Common myeloid progenitor, CD34-positive (primary cell): ENCODE measurements at regions not wholly inside any gene's neighbourhood (a gene's known extent, or its start where the extent isn't known, plus 50 kb on each side); places are given as distances from the start of the nearest gene placed in this dataset.

Source experiments
- CTCF ChIA-PET: fragments of 350-600 bp; sonication (Branson Sonifier 250); formaldehyde crosslinking; loops from one replicate; lab custom pipeline; 2021; ENCODE audit warnings: antibody characterized with exemption; lab: Charles Lee
- POLR2A ChIA-PET: fragments of 350-600 bp; sonication (Branson Sonifier 250); formaldehyde crosslinking; loops from one replicate; lab custom pipeline; 2021; ENCODE audit warnings: antibody characterized with exemption; lab: Charles Lee
- DNase-seq, 3 donors: peaks; one replicate each; pipeline versions ENCODE4 v3.0.0 to v3.0.0-alpha.2; 2013
- H3K27ac ChIP-seq, 2 experiments: 1 replicate in 1 of 2; 2 replicates in 1 of 2; pipeline ENCODE4 v1.7.0; 2013; ENCODE audit warnings: inconsistent platforms in 2 of 2, low read length in 2 of 2, mild to moderate bottlenecking in 2 of 2, low read depth in 1 of 2, moderate library complexity in 1 of 2; ENCODE audit not compliant: severe bottlenecking in 2 of 2, insufficient read depth in 1 of 2, poor library complexity in 1 of 2
- H3K27me3 ChIP-seq, 5 experiments: replicated peaks in 2 of 5; 1 replicate in 3 of 5; 2 replicates in 2 of 5; pipeline versions ENCODE4 v1.6.1 to v1.7.0; 2013; ENCODE audit warnings: low read length in 4 of 5, mild to moderate bottlenecking in 2 of 5, moderate library complexity in 2 of 5, inconsistent platforms in 1 of 5; ENCODE audit not compliant: insufficient read depth in 5 of 5, control insufficient read depth in 4 of 5
- H3K36me3 ChIP-seq, 4 experiments: 1 replicate in 2 of 4; 2 replicates in 2 of 4; pipeline versions ENCODE4 v1.6.1 to v1.7.0; 2013; ENCODE audit warnings: low read length in 3 of 4, control low read depth in 1 of 4, mild to moderate bottlenecking in 1 of 4; ENCODE audit not compliant: control insufficient read depth in 4 of 4, insufficient read depth in 4 of 4
- H3K4me1 ChIP-seq, 4 experiments: 1 replicate in 3 of 4; 2 replicates in 1 of 4; pipeline versions ENCODE4 v1.6.1 to v1.7.1; 2013; ENCODE audit warnings: low read length in 3 of 4, mild to moderate bottlenecking in 3 of 4, control low read depth in 1 of 4, inconsistent platforms in 1 of 4, moderate library complexity in 1 of 4; ENCODE audit not compliant: control insufficient read depth in 4 of 4, insufficient read depth in 4 of 4; ENCODE audit errors: control extremely low read depth in 1 of 4
- H3K4me3 ChIP-seq, 7 experiments: 1 replicate in 4 of 7; 2 replicates in 3 of 7; pipeline versions ENCODE4 v1.5.1 to v1.7.0; 2013; ENCODE audit warnings: mild to moderate bottlenecking in 7 of 7, low read length in 6 of 7, moderate library complexity in 6 of 7, inconsistent platforms in 2 of 7, low read depth in 2 of 7, control low read depth in 1 of 7; ENCODE audit not compliant: insufficient read depth in 4 of 7, control insufficient read depth in 1 of 7; ENCODE audit errors: extremely low read depth in 1 of 7
- H3K9me3 ChIP-seq, 5 experiments: 1 replicate in 4 of 5; 2 replicates in 1 of 5; pipeline versions ENCODE4 v1.6.1 to v1.7.1; 2013; ENCODE audit warnings: low read length in 4 of 5, mild to moderate bottlenecking in 2 of 5, inconsistent platforms in 1 of 5, low read depth in 1 of 5, moderate library complexity in 1 of 5; ENCODE audit not compliant: control insufficient read depth in 4 of 5, insufficient read depth in 2 of 5; ENCODE audit errors: control extremely low read depth in 1 of 5
- WGBS: methylation state at CpG from one replicate; pipeline ENCODE4 v1.1.5; 2013; ENCODE audit not compliant: insufficient coverage; 5-methylcytosine and 5-hydroxymethylcytosine counted together

GRCh38 chr13:104002216-104002615 lies 936.0 kb upstream of the SLC10A2 start:
- no CpG with 5 or more reads among the region's 1 CpG for WGBS
- H3K4me3 ChIP-seq = no peak overlapping the region
- CTCF ChIA-PET = no interaction called here
- POLR2A ChIA-PET = no interaction called here
- no peak for DNase-seq
- H3K4me1 ChIP-seq = no peaks in the 10 kb centered on the region
- no peaks in the 10 kb centered on the region for H3K36me3 ChIP-seq
- no peak overlapping the region for H3K27ac ChIP-seq
- no peaks in the 10 kb centered on the region for H3K27me3 ChIP-seq
- no peaks in the 10 kb centered on the region for H3K9me3 ChIP-seq

GRCh38 chr13:104001766-104002165 lies 935.5 kb upstream of the SLC10A2 start:
- ChIA-PET CTCF (no interaction called here), POLR2A (no interaction called here)
- Histone ChIP-seq H3K4me1 (no peaks in the 10 kb centered on the region), H3K9me3 (no peaks in the 10 kb centered on the region), H3K36me3 (no peaks in the 10 kb centered on the region), H3K27me3 (no peaks in the 10 kb centered on the region), H3K4me3 (no peak overlapping the region), H3K27ac (no peak overlapping the region)
- DNase-seq = no peak
- WGBS = 100% methylated on average over 3 of the region's 3 CpGs

- POLR2A ChIA-PET = no interaction called here
- no peaks in the 10 kb centered on the region for H3K36me3 ChIP-seq
- DNase-seq = no peak
Measured at GRCh38 chr13:103996733-103997132, 930.5 kb upstream of the SLC10A2 start.

GRCh38 chr13:103983948-103984347 lies 917.7 kb upstream of the SLC10A2 start:
- no CpG with 5 or more reads among the region's 3 CpGs for WGBS
- Histone ChIP-seq H3K4me1 (no peaks in the 10 kb centered on the region), H3K36me3 (no peaks in the 10 kb centered on the region), H3K27ac (no peak overlapping the region), H3K9me3 (no peaks in the 10 kb centered on the region), H3K4me3 (no peak overlapping the region), H3K27me3 (no peaks in the 10 kb centered on the region)
- DNase-seq = no peak
- POLR2A ChIA-PET = no interaction called here
- CTCF ChIA-PET = no interaction called here

More at GRCh38 chr13:103996733-103997132, 930.5 kb upstream of the SLC10A2 start:
- no peak overlapping the region for H3K4me3 ChIP-seq
- no peaks in the 10 kb centered on the region for H3K27me3 ChIP-seq
- CTCF ChIA-PET = no interaction called here
- no peaks in the 10 kb centered on the region for H3K4me1 ChIP-seq
- no peak overlapping the region for H3K27ac ChIP-seq
- no peaks in the 10 kb centered on the region for H3K9me3 ChIP-seq
- no CpG with 5 or more reads among the region's 4 CpGs for WGBS

DNA sequence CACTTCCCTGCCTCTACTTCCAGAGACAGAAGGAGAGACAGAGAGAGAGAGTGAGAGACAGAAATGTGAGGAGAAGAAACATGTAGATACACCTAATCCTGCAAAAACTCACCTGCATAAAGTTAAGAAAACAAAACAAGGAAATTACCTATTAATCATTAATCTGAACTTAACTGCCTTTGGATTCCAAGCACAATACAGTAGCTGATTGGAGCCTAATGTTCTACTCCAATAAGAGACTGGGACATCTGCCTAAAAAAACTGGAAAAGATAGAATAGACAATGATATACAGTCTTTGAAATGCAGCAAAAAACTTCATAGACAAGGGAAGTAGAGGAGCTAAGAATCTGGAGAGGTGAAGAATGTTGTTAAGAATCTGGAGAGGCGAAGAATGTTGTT lies 910.2 kb upstream of the SLC10A2 start:
- H3K36me3 ChIP-seq = no peaks in the 10 kb centered on the region
- CTCF ChIA-PET = no interaction called here
- H3K4me3 ChIP-seq = no peak overlapping the region
- WGBS = 100% methylated on average over 1 of the region's 1 CpG
- H3K27me3 ChIP-seq = no peaks in the 10 kb centered on the region
- no peaks in the 10 kb centered on the region for H3K9me3 ChIP-seq
- H3K27ac ChIP-seq = no peak overlapping the region
- no peaks in the 10 kb centered on the region for H3K4me1 ChIP-seq
- POLR2A ChIA-PET = no interaction called here
- no peak for DNase-seq

DNA sequence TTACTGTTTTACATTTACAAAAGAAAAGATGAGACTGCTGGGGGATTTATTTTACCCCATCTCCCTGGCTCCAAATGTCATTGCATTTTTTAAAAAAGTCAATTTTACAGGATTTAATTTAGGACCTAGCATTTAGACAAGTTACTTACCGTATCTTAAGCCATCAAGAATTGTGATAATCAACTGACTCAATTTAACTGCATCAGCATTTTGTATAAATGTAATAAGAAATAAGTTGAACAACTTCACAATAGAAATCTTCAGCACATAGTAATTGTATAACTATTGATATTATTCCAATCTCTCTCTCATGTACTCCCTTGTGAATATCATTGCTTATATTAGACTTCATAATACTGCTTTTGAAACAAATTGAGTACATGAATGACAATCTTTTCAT lies 907.5 kb upstream of the SLC10A2 start:
- POLR2A ChIA-PET = no interaction called here
- no peaks in the 10 kb centered on the region for H3K9me3 ChIP-seq
- WGBS = no CpG with 5 or more reads among the region's 1 CpG
- DNase-seq = no peak
- H3K27me3 ChIP-seq = no peaks in the 10 kb centered on the region
- CTCF ChIA-PET = no interaction called here
- no peak overlapping the region for H3K27ac ChIP-seq
- no peaks in the 10 kb centered on the region for H3K36me3 ChIP-seq
- no peak overlapping the region for H3K4me3 ChIP-seq
- H3K4me1 ChIP-seq = no peaks in the 10 kb centered on the region

DNA sequence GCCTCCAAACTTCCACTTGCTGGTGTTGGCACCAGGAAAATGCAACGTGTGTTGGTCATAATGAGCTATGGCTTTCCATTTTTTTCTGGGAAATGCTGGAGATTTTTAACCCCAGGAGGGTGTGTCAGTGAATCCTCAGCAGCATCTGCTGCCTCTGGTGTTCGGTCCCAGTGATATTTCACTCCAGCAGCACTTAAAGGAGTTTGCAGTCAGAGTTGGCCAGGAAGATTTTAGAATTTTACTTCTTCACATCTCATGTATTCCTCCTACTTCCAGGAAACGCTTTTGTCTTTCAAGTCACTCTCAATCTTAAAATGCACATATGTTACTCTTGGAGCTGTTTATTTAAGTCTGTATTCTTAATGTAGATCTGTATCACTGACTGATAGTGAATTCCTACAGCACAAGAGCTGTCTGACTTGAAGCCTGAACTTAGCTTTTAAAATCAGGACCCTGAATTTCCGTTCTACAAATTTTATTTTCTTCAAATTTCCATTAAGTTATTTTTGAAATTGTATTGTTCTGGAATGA lies 903.4 kb upstream of the SLC10A2 start:
- DNase-seq = no peak
- POLR2A ChIA-PET = no interaction called here
- no peak overlapping the region for H3K4me3 ChIP-seq
- no peaks in the 10 kb centered on the region for H3K9me3 ChIP-seq
- H3K27me3 ChIP-seq = no peaks in the 10 kb centered on the region
- no peaks in the 10 kb centered on the region for H3K36me3 ChIP-seq
- no peak overlapping the region for H3K27ac ChIP-seq
- CTCF ChIA-PET = interaction anchor here (0.6 kb wide), 1 partner anchor 62 kb away, joined by 4 read pairs; no protein-coding TSS in a partner anchor
- H3K4me1 ChIP-seq = no peaks in the 10 kb centered on the region
- 80% methylated on average over 1 of the region's 4 CpGs for WGBS
